NCI-H2196 (cell line): ENCODE measurements at regions not wholly inside any gene's neighbourhood (a gene's known extent, or its start where the extent isn't known, plus 50 kb on each side); places are given as distances from the start of the nearest gene placed in this dataset.
"Not testable (repeated sequence)": the region's sequence is repeated elsewhere in the genome, so short reads cannot be mapped to it uniquely, and the experiment has no call there.

ENCODE experiments used
- DNase-seq: peaks from one replicate; lab custom pipeline; 2025; ENCODE audit not compliant: unreplicated experiment; lab: John Stamatoyannopoulos, UW

DNA sequence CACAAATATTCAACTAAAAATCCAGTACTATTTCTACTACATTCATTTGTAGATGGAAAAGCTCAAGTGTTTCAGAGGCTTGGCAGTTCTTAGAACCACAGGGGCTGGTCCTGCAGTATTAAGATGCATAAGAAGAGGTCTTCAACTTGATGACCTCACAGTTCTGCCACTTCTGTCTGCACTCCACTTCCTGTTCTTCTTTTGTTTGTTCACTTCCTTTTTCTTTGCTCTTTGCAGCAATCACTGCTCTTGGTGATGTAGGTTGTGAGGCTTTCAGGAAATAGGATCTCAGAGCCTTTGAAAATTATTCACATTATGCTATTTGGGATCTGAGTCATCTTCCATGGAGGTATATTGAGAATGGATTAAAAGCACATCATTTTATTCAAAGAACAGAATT is 602.0 kb upstream of the CPEB2 start:
- DNase-seq, result no peak

DNA sequence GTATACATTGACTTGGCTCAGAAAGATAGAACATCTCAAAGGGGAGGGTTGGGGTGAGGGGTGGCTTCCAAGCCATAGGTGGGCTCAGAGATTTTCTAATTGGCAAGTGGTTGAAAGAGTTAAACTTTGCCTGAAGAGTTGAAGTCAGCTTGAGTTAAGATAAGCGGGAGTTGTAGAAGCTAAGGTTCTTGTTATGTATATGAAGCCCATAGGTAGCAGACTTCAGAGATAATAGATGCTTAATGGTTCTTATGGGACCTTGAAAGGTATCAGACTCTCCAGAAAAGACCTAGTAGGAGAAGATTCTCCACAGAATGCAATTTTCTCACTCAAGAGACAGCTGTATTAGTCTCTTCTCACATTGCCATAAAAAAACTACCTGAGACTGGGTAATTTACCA is 599.1 kb upstream of the CPEB2 start:
- DNase-seq, result no peak

DNA sequence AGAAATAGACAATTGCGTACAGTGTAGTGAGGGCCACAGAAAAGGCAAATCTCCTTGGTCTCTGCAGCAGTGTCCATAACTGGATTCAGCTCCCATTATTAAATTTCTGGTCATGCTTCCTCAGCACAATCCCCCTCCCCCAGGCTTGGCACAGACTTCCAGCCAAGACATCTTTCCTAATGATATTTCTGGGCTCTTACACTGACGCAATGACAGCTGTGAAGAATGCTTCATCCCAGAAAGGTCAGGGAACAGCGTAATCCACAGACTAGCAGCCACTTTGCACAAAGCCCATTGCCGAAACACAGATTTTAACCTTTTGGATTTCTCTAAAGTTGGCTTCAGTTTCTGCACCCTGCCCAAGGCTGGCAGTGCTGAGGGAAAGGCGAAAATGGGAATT is 597.6 kb upstream of the CPEB2 start:
- no peak for DNase-seq

DNA sequence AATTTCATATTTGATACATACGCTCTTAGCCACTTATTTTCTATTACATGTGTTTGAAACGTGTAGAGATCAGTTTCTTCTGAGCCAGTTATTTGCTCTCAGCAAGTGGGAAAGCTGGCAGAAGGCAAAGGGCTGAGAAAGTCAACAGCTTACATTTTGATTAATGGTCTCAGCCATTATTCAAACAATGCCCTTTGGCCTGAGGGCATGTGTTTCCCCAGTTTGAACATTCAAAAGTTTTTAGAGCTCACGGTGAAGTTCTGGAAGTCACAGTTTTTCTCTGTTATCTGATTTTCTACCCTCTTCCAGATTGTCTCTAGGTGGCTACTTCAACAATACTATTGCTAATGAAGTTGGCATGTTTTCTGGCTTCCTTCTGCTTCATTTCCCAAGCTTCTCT is 591.8 kb upstream of the CPEB2 start:
- DNase-seq, result no peak

DNA sequence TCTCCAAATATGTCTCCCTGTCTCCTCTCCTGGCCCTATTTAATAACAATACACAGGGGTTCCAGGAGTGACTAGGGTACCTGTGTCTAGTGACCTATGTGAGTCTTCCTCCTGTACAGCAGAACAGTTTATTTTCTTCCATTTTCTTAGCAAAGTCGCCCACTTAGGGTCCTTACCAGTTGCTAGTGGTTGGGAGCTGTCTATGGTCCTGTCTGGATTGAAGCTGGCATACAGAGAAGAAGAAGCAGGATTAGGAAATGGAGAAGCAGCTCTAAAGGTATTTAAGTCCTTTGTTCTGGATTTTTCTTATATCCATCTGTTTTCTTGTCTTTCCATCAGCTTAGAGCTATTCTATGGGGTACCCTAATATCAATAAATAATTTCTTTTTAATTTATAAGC is 587.1 kb upstream of the CPEB2 start:
- DNase-seq, result no peak

DNA sequence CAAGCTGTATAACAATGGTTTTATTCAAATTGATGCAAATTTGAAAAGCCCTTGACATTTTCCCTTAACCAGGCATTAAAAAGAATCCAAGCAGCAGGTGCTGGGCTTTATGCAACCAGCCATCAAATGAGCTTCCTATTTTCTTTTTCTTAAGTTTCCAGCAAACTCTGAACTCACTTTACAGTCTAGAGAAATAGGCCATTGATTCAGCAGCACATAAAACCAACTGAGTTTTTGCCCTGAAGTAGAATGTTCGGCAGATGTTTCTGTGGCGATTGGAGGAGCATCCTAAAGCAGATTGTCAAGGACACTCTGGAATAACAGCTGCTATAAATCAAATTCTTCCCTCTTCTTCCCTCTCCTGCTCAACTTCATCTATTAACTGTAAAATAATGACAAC is 582.8 kb upstream of the CPEB2 start:
- DNase-seq, result no peak

DNA sequence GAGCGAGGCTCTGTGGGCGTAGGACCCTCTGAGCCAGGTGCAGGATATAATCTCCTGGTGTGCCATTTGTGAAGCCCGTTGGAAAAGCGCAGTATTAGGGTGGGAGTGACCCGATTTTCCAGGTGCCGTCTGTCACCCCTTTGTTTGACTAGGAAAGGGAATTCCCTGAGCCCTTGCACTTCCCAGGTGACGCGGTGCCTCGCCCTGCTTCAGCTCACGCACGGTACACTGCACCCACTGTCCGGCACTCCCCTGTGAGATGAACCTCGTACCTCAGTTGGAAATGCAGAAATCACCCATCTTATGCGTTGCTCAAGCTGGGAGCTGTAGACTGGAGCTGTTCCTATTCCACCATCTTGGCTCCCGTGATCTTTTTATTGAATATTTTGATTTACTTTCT is 576.0 kb upstream of the CPEB2 start:
- not testable (repeated sequence) for DNase-seq

DNA sequence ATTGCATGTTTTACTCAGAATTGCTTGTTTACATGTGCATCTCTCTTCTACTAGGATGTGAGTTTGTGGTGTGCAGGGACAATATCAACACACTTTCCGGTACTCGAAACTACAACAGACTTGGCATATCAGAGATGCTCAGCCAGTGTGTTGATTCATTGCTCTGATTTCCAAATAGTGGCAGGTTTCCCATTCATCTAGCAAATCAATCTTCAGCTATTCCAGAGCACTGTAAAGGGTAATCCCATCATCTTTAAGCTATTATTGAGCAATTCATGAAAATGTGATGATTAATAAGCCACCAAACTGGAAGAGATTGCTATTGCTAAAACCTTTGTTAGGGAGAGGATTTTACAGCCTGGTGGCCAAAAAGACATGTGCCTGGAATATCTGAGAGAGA is 574.2 kb upstream of the CPEB2 start:
- DNase-seq, result no peak

DNA sequence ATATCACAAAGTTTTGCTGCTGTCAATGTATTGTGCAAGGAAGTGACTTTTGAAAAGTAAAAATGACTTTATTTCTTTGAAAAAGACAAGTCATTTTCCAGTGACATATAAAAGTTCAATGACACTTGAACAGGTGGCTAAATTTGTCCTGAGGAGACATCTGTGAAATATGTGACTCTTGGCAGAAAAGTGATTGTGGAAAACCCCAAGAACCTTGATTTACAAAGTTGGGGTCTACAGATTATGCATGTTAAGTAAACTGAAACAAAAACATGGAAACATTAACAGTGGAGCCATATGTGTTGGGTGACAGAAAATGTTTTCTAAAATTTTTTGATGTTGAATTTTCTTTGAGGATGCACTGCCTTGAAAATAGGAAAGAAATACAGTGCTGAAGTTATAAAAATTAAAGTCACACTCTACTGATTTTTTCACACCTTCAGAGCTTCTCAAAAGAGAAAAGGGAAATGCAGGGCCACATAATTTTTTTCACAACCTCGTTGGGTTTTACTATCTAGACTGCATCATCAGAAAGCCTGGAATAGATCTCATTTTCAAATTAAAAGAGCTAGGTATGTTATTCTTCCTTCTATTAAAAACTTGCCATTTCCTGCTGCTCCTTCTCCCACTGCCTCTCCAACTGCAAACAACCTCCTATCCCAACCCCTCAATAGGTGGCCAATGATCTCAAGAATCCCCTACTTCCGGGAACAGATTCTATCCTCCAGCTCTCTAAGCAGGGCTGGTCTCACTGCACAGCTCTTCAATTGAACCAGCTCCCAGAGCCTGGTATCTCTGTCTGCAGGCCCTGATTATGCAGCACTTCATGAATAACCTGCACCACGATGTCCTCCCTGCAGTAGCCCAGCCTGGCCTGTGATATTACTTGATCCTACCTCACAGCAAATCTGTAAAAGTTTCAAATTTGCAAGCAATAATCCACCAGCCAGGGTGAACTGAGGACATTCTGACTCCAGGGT is 570.8 kb upstream of the CPEB2 start:
- no peak for DNase-seq

DNA sequence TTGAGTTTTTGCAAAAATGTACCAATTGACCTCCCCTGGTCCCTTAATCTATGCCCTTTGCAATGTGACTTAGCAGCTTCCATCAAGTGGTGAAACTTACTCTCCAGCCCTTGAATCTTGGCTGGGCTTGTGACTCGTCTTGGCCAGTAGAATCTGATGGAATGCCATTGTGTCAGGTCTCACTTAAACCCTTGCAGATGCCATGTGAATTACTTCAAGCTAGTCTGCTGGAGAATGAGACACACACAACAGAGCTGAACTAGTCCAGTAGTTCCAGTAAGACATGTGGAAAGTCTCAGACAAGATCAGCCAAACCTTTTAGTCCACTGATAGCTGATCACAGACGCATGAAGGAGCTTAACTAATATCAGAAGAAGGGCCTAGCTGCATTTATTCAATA is 567.8 kb upstream of the CPEB2 start:
- DNase-seq, result no peak

DNA sequence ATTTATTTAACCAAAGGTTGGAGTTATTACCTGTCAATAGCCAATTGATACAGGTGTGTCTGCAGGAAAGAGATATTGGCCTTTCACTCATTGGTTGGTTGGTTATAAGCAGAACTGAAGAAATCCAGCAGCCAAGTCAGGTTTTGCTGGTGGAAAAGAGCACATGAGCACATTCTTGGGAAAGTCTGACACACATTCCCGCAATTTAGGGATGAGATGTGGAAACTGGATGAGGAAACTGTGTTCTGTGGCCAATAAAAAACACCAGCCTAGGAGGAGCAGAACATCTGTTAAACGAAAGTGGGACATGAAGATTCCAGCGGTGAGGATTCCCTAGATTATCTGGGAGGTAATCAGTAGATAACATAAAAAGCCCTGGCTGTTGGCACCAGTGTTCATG is 567.4 kb upstream of the CPEB2 start:
- no peak for DNase-seq

DNA sequence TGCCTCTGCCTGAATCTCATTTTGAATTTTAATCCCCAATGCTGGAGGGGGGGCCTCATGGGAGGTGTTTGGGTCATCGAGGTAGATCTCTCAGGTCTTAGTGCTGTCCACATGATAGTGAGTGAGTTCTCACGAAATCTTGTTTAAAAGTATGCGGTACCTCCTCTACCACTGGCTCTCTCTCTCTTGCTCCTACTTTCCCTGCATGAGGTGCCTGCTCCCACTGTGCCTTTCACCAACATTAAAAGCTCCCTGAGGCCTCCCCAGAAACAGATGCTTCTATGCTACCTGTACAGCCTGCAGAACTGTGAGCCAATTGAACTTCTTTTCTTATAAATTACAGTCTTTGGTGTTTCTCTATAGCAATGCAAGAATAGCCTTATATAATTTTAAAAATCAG is 560.7 kb upstream of the CPEB2 start:
- DNase-seq, result no peak

DNA sequence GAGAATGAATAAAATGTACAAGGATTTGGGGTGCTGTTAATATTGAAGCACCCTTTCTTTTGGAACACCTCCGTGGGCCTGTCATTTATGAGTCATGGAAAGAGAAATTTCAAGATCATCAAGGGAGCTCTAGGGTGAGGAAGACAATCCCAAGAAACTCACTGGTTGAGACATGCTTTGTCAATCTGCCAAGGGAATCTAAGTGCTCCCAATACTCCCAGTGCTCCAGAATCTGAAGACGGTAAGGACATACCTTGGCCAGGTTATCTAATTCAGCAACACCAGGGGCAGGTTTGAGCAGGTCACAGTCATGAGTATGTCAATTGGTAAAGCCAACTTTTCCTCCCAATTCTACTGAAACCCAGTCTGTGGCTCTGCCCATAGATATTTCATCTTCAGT is 556.4 kb upstream of the CPEB2 start:
- DNase-seq, result no peak

DNA sequence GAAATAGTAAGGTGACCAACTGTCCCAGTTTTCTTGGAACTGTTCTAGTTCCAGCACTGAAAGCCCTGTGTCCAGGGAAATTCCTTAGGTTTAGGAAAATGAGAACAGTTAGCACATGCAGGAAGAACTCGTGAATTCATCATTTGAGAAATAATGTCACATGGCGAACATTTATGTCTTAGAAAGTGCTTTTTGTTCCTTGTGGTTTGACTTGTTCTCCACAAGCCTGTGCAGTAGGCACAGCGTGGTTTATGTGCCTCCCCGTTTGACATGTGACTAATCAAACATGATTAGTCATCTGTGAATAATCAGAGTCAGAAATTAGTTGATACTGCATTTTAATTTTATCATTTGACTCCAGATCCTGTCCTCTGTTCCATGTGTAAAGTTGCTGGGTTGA is 556.0 kb upstream of the CPEB2 start:
- no peak for DNase-seq

DNA sequence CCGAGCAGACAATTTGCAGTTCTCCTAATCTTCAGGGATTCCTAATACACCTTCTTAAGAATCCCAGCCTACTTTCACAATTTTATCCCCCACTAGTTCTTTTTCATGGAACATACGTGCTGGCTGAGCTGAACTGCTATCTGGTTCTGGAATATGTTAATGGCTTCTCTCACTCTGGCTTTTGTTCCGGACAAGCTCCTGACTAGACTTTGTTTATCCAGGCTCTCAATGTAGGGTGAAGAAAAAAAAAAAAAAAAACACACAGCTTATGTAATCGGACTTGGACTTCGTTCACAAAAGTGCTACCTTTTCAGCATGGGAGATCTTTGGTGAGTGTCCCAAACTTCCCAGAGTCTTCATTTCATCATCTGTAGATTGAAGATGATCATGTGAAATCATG is 555.4 kb upstream of the CPEB2 start:
- DNase-seq, result no peak

DNA sequence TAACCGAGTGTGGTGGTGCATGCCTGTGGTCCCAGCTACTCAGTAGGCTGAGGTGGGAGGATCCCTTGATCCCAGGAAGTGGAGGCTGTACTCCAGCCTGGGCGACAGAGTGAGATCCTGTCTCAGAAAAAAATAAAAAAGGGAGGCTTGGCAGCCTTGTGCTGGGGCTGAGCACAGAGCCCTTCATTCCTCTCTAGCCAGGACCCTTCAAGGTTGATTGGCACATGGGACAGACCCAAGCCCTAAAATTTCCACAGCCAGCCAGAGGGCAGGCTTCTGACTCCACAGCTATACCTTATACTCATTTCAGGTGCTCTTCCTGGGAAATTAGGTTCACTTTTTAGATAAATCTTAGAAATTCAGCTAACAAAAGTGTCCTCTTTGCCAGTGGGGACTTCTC is 553.0 kb upstream of the CPEB2 start:
- no peak for DNase-seq

DNA sequence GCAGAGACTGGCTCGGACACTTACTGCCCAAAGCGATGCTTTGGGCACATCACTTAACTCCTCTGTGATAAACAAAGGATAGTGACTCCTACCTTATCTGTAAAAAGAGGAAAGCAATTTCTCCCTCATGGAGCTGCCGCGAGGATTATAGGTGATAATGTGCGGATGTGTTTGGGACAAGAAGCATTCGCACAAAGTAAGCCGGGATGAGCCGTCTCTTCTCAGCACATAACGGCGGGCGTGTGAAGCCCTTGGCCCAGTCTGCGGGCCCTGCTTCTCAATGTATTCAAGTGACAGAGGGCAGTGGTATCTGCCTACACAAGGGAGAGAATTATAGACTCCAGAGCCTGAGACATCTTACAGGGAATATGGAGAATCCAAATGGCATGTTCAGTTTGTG is 550.3 kb upstream of the CPEB2 start:
- no peak for DNase-seq

DNA sequence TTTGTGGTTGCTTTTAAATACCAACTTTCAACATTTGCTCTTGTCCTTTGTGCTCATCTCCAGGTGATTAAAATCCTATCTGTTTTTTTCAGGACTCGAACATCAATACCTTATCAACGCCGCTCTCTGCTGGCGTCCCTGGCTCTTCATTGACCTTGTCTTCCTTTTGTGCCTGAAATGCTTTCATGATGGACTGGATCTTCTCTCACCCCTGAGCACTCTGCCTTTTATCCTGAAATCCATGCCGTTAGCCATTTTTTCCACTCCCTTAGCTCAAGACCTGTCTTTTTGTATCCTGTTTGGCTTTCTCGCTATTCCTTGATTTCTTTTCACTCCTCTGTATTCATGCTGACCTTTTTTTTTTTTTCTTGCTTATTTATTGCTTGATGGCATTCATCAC is 549.5 kb upstream of the CPEB2 start:
- no peak for DNase-seq

DNA sequence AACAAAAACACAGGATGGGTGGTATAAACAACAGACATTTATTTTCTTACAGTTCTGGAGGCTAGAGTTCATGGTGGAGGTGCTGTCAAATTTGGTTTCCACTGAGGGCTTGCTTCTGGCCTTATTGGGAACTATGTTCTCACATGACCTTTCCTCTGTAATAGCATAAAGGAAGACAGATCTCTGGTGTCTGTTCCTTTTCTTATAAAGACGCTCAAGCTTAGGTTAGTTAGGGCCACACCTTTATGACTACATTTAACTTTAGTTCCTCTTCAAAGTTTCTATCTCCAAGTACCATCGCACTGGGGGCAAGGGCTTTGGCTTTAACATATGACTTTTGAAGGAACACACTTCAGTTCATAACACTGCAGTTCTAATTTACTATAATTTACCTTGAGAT is 543.8 kb upstream of the CPEB2 start:
- no peak for DNase-seq

DNA sequence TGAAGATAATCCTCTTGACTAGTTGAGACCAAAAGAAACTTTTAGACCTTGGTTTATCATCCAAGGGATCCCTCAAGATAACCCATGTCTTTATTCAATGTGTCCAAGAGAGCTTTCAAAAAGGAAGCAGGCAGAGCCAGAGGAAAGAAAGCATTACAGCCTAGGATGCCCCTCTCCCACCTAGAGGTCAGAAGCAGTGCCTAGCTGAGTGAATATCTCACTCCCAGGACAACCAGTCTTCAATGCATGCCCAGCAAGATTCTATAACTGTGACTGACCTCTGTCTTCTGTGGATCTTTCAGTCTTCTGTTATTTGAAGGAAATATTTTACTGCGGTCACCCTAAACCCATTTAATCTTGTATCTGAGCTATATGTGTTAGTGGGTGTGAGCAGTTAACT is 537.2 kb upstream of the CPEB2 start:
- no peak for DNase-seq

DNA sequence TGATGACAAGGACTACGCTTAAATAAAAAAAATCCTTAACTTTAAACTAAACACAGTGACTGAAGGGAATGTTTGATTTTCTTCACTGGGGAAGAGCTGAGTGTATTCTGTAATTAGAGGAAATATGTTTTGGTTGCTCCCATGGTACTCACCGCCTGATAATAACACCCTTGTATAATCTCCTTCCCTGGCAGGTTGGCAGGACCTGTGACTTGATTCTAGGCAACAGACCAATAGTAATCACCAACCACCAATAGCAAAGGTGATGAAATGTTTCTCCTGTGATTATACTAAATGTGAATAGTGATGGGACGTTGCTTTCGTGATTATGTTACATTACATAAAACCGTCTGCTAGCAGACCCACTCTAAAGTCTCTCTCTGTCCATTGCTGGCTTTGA is 536.8 kb upstream of the CPEB2 start:
- DNase-seq, result no peak

DNA sequence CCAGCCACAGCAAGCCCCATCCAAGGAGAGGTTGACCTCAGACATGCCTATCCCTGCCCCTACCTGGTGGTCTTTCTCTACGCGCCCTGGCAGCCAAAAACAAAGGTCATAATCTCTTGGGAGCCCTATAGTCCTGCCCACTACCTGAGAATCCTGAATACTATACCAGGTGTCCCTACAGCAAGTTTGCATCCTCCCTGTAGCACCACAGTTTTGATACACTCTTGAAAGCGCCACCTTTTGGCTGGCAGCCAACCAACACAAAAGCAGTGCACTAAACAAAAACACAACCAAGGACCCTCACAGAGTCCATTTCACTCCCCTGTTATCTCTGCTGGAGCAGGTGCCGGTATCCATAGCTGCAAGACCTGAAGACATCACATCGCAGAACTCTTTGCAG is 523.8 kb upstream of the CPEB2 start:
- no peak for DNase-seq

DNA sequence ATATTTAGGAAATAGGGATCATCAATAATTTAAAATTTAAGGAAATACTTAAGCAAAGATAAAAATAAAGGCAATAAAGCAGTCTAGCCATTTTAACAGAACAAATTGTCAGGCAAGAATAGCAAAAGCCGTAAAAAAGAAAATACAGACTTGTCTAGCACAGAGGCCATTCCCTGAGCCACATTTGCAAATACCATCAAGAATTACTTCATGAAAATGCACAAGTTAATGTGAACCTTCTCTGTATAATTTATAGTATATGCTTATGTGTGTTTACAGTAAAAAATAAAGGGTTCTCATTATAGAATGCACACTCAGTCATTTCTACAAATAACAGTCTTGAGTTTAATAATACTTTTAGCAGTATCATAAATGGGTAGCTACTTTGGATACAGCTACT is 505.9 kb upstream of the CPEB2 start:
- DNase-seq, result no peak
